WTC11 (cell line): ENCODE measurements at regions not wholly inside any gene's neighbourhood (a gene's known extent, or its start where the extent isn't known, plus 50 kb on each side); places are given as distances from the start of the nearest gene placed in this dataset.

Experiments
- CTCF ChIP-seq: fragments of 200-600 bp; IDR thresholded peaks from 2 replicates; pipeline ENCODE4 v1.8.0; 2022; ENCODE audit warnings: antibody characterized with exemption
- E2F5 ChIP-seq: sonication (generic); formaldehyde crosslinking; IDR thresholded peaks from 2 replicates; pipeline ENCODE4 v1.8.1; 2022; ENCODE audit warnings: mild to moderate bottlenecking, moderate library complexity, missing genetic modification reagents
- ETV6 ChIP-seq: sonication (generic); formaldehyde crosslinking; IDR thresholded peaks from 2 replicates; pipeline ENCODE4 v1.8.1; 2022; ENCODE audit warnings: mild to moderate bottlenecking, missing genetic modification reagents
- HMGA2 ChIP-seq: fragments of 250-450 bp; sonication (Bioruptor Pico); IDR thresholded peaks from 2 replicates; pipeline ENCODE4 v1.4.0; 2021; ENCODE audit warnings: mild to moderate bottlenecking, moderate library complexity
- JUN ChIP-seq: sonication (generic); formaldehyde crosslinking; IDR thresholded peaks from 2 replicates; pipeline ENCODE4 v1.8.0; 2023; ENCODE audit warnings: mild to moderate bottlenecking, missing genetic modification reagents
- KAT7 ChIP-seq: sonication (generic); formaldehyde crosslinking; IDR thresholded peaks from 2 replicates; pipeline ENCODE4 v1.8.1; 2023; ENCODE audit warnings: missing genetic modification reagents, mild to moderate bottlenecking, borderline replicate concordance
- USF2 ChIP-seq: sonication (generic); formaldehyde crosslinking; IDR thresholded peaks from 2 replicates; pipeline ENCODE4 v1.8.1; 2023; ENCODE audit warnings: mild to moderate bottlenecking, missing genetic modification reagents, moderate library complexity
- ZNF138 ChIP-seq: sonication (generic); formaldehyde crosslinking; conservative IDR thresholded peaks from 2 replicates; pipeline ENCODE4 v1.8.1; 2022; ENCODE audit warnings: mild to moderate bottlenecking, moderate library complexity, missing genetic modification reagents
- ZNF425 ChIP-seq: fragments of 250-450 bp; sonication (Bioruptor Pico); conservative IDR thresholded peaks from 2 replicates; pipeline ENCODE4 v1.9.0; 2021; ENCODE audit warnings: mild to moderate bottlenecking
- ZNF532 ChIP-seq: fragments of 250-450 bp; sonication (Bioruptor Pico); IDR thresholded peaks from 2 replicates; pipeline ENCODE4 v1.9.0; 2021; ENCODE audit warnings: mild to moderate bottlenecking, borderline replicate concordance

- TF ChIP-seq CTCF (no peak), ETV6 (CRISPR knock-in tag) (no peak), USF2 (no peak), ZNF138 (no peak), HMGA2 (CRISPR knock-in tag) (no peak), JUN (no peak), E2F5 (CRISPR knock-in tag) (no peak), ZNF425 (no peak), ZNF532 (CRISPR knock-in tag) (no peak), KAT7 (CRISPR knock-in tag) (no peak)
Measured at GRCh38 chr7:159240962-159241361, 96.3 kb upstream of the VIPR2 start.
